ENCODE measurements at regions not wholly inside any gene's neighbourhood (a gene's known extent, or its start where the extent isn't known, plus 50 kb on each side); places are given as distances from the start of the nearest gene placed in this dataset.
"Not testable (repeated sequence)": the region's sequence is repeated elsewhere in the genome, so short reads cannot be mapped to it uniquely, and the experiment has no call there.

- H3K4me3 Mint-ChIP-seq, result no peak overlapping the region
- Histone ChIP-seq H3K27me3 (ENCODE audit: control insufficient read depth, insufficient read depth, low read length, poor library complexity, severe bottlenecking) (no peaks in the 10 kb centered on the region), H3K4me3 (ENCODE audit: low read length) (peak overlapping the region; percentile 20), H3K9me3 (ENCODE audit: control insufficient read depth, low read length) (peaks cover 13% of the 10 kb centered on the region), H3K4me1 (ENCODE audit: control insufficient read depth, insufficient read depth, low read length) (peaks cover 11% of the 10 kb centered on the region), H3K36me3 (ENCODE audit: control insufficient read depth, insufficient read depth, low read length) (no peaks in the 10 kb centered on the region), H3K9ac (ENCODE audit: extremely low read depth, low read length, poor library complexity, severe bottlenecking) (no peak overlapping the region), H3K27ac (ENCODE audit: low read depth, low read length) (no peak overlapping the region)
- WGBS, 2 experiments (ENCODE audit: insufficient coverage in 1 of 2, insufficient read length in 1 of 2), result 87 to 95% methylated on average over 3 to 6 of the region's 6 CpGs
- H3K36me3 Mint-ChIP-seq (ENCODE audit: low read depth), result no peaks in the 10 kb centered on the region
- peak; percentile 56 for DNase-seq
- peak overlapping the region; percentile 49 for H3K27ac Mint-ChIP-seq
- H3K27me3 Mint-ChIP-seq (ENCODE audit: insufficient read depth), result no peaks in the 10 kb centered on the region
- peaks cover 8% of the 10 kb centered on the region for H3K9me3 Mint-ChIP-seq
- H3K4me1 Mint-ChIP-seq, result peaks cover 28% of the 10 kb centered on the region
- TF ChIP-seq CTCF (conservative IDR thresholded peaks at IDR 0.05), result no peak
Observed at GRCh38 chr7:53238021-53238605, 202.7 kb downstream of the POM121L12 start.

- H3K9me3 Mint-ChIP-seq, result peaks cover 11% of the 10 kb centered on the region
- H3K36me3 Mint-ChIP-seq (ENCODE audit: low read depth); H3K27me3 ChIP-seq (ENCODE audit: control insufficient read depth, insufficient read depth, low read length, poor library complexity, severe bottlenecking); H3K27me3 Mint-ChIP-seq (ENCODE audit: insufficient read depth); H3K9ac ChIP-seq (ENCODE audit: extremely low read depth, low read length, poor library complexity, severe bottlenecking); H3K4me3 ChIP-seq (ENCODE audit: low read length); H3K27ac ChIP-seq (ENCODE audit: low read depth, low read length); H3K36me3 ChIP-seq (ENCODE audit: control insufficient read depth, insufficient read depth, low read length); H3K4me3 Mint-ChIP-seq; H3K9me3 ChIP-seq (ENCODE audit: control insufficient read depth, low read length): not testable (repeated sequence)
- DNase-seq, result peak; percentile 87
- peak overlapping the region; percentile 57 for H3K27ac Mint-ChIP-seq
- peaks cover 11% of the 10 kb centered on the region for H3K4me1 ChIP-seq (ENCODE audit: control insufficient read depth, insufficient read depth, low read length)
- peaks cover 28% of the 10 kb centered on the region for H3K4me1 Mint-ChIP-seq
- 47 to 70% methylated on average over 6 to 7 of the region's 7 CpGs for WGBS, 2 experiments (ENCODE audit: insufficient coverage in 1 of 2, insufficient read length in 1 of 2)
Observed at GRCh38 chr7:53239151-53239550, 203.7 kb downstream of the POM121L12 start.

GRCh38 chr7:53245721-53246120 is 210.3 kb downstream of the POM121L12 start:
- 74 to 82% methylated on average over 3 to 4 of the region's 4 CpGs for WGBS, 2 experiments (ENCODE audit: insufficient coverage in 1 of 2, insufficient read length in 1 of 2)
- H3K9me3 Mint-ChIP-seq, result peaks cover 11% of the 10 kb centered on the region
- H3K4me1 Mint-ChIP-seq, result peaks cover 10% of the 10 kb centered on the region

More at GRCh38 chr7:53245721-53246120, 210.3 kb downstream of the POM121L12 start:
- TF ChIP-seq CTCF (conservative IDR thresholded peaks at IDR 0.05), result no peak
- no peak overlapping the region for H3K9ac ChIP-seq (ENCODE audit: extremely low read depth, low read length, poor library complexity, severe bottlenecking)
- H3K4me3 ChIP-seq (ENCODE audit: low read length), result no peak overlapping the region
- Mint-ChIP-seq H3K4me3 (no peak overlapping the region), H3K27ac (no peak overlapping the region), H3K36me3 (ENCODE audit: low read depth) (no peaks in the 10 kb centered on the region), H3K27me3 (ENCODE audit: insufficient read depth) (no peaks in the 10 kb centered on the region)
- no peaks in the 10 kb centered on the region for H3K36me3 ChIP-seq (ENCODE audit: control insufficient read depth, insufficient read depth, low read length)
- no peaks in the 10 kb centered on the region for H3K9me3 ChIP-seq (ENCODE audit: control insufficient read depth, low read length)
- no peak overlapping the region for H3K27ac ChIP-seq (ENCODE audit: low read depth, low read length)
- no peaks in the 10 kb centered on the region for H3K4me1 ChIP-seq (ENCODE audit: control insufficient read depth, insufficient read depth, low read length)
- H3K27me3 ChIP-seq (ENCODE audit: control insufficient read depth, insufficient read depth, low read length, poor library complexity, severe bottlenecking), result no peaks in the 10 kb centered on the region
- no peak for DNase-seq
